Keratinocyte (primary cell): ENCODE measurements at regions not wholly inside any gene's neighbourhood (a gene's known extent, or its start where the extent isn't known, plus 50 kb on each side); places are given as distances from the start of the nearest gene placed in this dataset.
"Not testable (repeated sequence)": the region's sequence is repeated elsewhere in the genome, so short reads cannot be mapped to it uniquely, and the experiment has no call there.

Experiments used
- DNase-seq: peaks from one replicate; pipeline ENCODE4 v3.0.0-alpha.2; 2011; ENCODE audit warnings: low read depth, missing footprints, low spot score
- FAIRE-seq: peaks from 2 replicates; lab custom pipeline; 2011; peaks lifted over from hg19 to GRCh38; lab: Jason Lieb, UNC
- H2AFZ ChIP-seq: 2 replicates; pipeline ENCODE4 v1.6.0; 2012; ENCODE audit warnings: low read length, control low read depth, inconsistent platforms; ENCODE audit not compliant: control insufficient read depth
- H3K27ac ChIP-seq: 2 replicates; pipeline ENCODE4 v1.5.1; 2011; ENCODE audit warnings: low read length; ENCODE audit not compliant: control insufficient read depth, insufficient read depth
- H3K27me3 ChIP-seq: 3 replicates; pipeline ENCODE4 v1.6.0; 2011; ENCODE audit warnings: low read length; ENCODE audit not compliant: control insufficient read depth, insufficient read depth; ENCODE audit errors: extremely low read depth
- H3K36me3 ChIP-seq, 2 experiments: 2 replicates in 1 of 2; 3 replicates in 1 of 2; pipeline ENCODE4 v1.5.1; 2011; ENCODE audit warnings: low read length in 2 of 2, mild to moderate bottlenecking in 1 of 2; ENCODE audit not compliant: control insufficient read depth in 2 of 2, insufficient read depth in 2 of 2; ENCODE audit errors: extremely low read depth in 1 of 2
- H3K4me1 ChIP-seq: 3 replicates; pipeline ENCODE4 v1.5.1; 2011; ENCODE audit warnings: low read length; ENCODE audit not compliant: control insufficient read depth, insufficient read depth; ENCODE audit errors: extremely low read depth
- H3K4me2 ChIP-seq: 3 replicates; pipeline ENCODE4 v1.6.0; 2011; ENCODE audit warnings: low read depth, low read length; ENCODE audit not compliant: control insufficient read depth, insufficient read depth; ENCODE audit errors: extremely low read depth
- H3K4me3 ChIP-seq, 3 experiments: fragments of 200-600 bp in 1 of 3; sonication (generic) in 1 of 3; 2 replicates in 2 of 3; 3 replicates in 1 of 3; pipeline ENCODE4 v1.5.1; 2011 to 2016; ENCODE audit warnings: low read length in 3 of 3, mild to moderate bottlenecking in 3 of 3, control low read depth in 2 of 3, inconsistent platforms in 1 of 3, low read depth in 1 of 3, mixed read lengths in 1 of 3, mixed run types in 1 of 3, moderate library complexity in 1 of 3; ENCODE audit not compliant: control insufficient read depth in 2 of 3, insufficient read depth in 2 of 3; ENCODE audit errors: extremely low read depth in 1 of 3
- H3K79me2 ChIP-seq: 2 replicates; pipeline ENCODE4 v1.6.0; 2012; ENCODE audit warnings: low read length; ENCODE audit not compliant: control insufficient read depth, insufficient read depth
- H3K9ac ChIP-seq: 3 replicates; pipeline ENCODE4 v1.6.0; 2011; ENCODE audit warnings: low read length; ENCODE audit not compliant: control insufficient read depth, insufficient read depth; ENCODE audit errors: extremely low read depth
- H3K9me1 ChIP-seq: 3 replicates; pipeline ENCODE4 v1.6.0; 2011; ENCODE audit warnings: low read length; ENCODE audit not compliant: control insufficient read depth, insufficient read depth; ENCODE audit errors: extremely low read depth
- H3K9me3 ChIP-seq: 2 replicates; pipeline ENCODE4 v1.5.1; 2012; ENCODE audit warnings: low read depth, low read length; ENCODE audit not compliant: control insufficient read depth
- H4K20me1 ChIP-seq: 3 replicates; pipeline ENCODE4 v1.6.0; 2011; ENCODE audit warnings: low read length; ENCODE audit not compliant: control insufficient read depth, insufficient read depth; ENCODE audit errors: extremely low read depth
- EZH2 ChIP-seq: IDR thresholded peaks from one replicate; pipeline ENCODE4 v1.6.1; 2012; ENCODE audit warnings: inconsistent platforms, mild to moderate bottlenecking, low read length, moderate library complexity
- dilution Hi-C: fragments of 300-500 bp; cut with MboI; formaldehyde crosslinking; loops from one replicate; pipeline ENCODE4 v1.7.0; 2020; ENCODE audit warnings: low sequenced_read_pairs; ENCODE audit not compliant: extremely low pct_ligation_motif_present
- TF ChIP-seq, protein P1 (sequence below), 3 experiments: IDR thresholded peaks in 1 of 3; conservative IDR thresholded peaks in 1 of 3; optimal IDR thresholded peaks in 1 of 3; 2 replicates in 2 of 3; 3 replicates in 1 of 3; pipeline versions ENCODE3 to v1.5.1; 2011; ENCODE audit warnings: low read length in 3 of 3, mild to moderate bottlenecking in 3 of 3, moderate library complexity in 2 of 3, control low read depth in 1 of 3, inconsistent platforms in 1 of 3; ENCODE audit not compliant: insufficient read depth in 2 of 3; ENCODE audit errors: extremely low read depth in 1 of 3

DNA sequence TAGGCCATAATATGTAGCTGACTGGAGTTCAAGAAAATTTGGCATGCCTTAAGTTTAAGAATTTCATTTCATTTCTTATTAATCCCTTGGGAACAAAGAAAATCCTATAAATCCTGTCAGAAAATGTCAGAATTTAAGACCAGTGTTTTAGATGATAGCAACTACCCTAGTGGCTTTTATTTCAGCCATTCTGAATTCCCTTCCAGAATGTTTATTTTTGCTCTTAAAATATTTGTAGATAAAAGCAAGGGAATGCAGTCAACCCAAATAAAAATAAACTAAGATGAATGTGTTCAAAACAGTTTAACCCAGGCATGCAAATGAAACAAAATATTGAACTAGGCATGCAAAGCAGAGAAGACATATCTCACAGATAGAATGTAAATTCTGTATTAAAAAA lies 356.9 kb upstream of the LRRC4C start:
- FAIRE-seq (no peak), DNase-seq (no peak)
- Histone ChIP-seq H3K4me2 (no peak overlapping the region), H3K27me3 (no peaks in the 10 kb centered on the region), H3K9me3 (no peaks in the 10 kb centered on the region), H3K4me1 (no peaks in the 10 kb centered on the region), H3K27ac (no peak overlapping the region), H3K79me2 (no peaks in the 10 kb centered on the region), H3K36me3 (no peaks in the 10 kb centered on the region), H2AFZ (no peak overlapping the region), H3K9ac (no peak overlapping the region), H3K4me3 (no peak overlapping the region), H4K20me1 (no peaks in the 10 kb centered on the region), H3K9me1 (no peaks in the 10 kb centered on the region)
- TF ChIP-seq EZH2: no peak
- TF ChIP-seq, protein P1, sequence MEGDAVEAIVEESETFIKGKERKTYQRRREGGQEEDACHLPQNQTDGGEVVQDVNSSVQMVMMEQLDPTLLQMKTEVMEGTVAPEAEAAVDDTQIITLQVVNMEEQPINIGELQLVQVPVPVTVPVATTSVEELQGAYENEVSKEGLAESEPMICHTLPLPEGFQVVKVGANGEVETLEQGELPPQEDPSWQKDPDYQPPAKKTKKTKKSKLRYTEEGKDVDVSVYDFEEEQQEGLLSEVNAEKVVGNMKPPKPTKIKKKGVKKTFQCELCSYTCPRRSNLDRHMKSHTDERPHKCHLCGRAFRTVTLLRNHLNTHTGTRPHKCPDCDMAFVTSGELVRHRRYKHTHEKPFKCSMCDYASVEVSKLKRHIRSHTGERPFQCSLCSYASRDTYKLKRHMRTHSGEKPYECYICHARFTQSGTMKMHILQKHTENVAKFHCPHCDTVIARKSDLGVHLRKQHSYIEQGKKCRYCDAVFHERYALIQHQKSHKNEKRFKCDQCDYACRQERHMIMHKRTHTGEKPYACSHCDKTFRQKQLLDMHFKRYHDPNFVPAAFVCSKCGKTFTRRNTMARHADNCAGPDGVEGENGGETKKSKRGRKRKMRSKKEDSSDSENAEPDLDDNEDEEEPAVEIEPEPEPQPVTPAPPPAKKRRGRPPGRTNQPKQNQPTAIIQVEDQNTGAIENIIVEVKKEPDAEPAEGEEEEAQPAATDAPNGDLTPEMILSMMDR (optimal IDR thresholded peaks at IDR 0.05 in 1 of 3, IDR thresholded peaks at IDR 0.05 in 1 of 3, conservative IDR thresholded peaks at IDR 0.05 in 1 of 3; ENCODE audit: extremely low read depth in 1 of 3, insufficient read depth in 2 of 3, low read length in 3 of 3): no peak
- dilution Hi-C loops: no loop called here

DNA sequence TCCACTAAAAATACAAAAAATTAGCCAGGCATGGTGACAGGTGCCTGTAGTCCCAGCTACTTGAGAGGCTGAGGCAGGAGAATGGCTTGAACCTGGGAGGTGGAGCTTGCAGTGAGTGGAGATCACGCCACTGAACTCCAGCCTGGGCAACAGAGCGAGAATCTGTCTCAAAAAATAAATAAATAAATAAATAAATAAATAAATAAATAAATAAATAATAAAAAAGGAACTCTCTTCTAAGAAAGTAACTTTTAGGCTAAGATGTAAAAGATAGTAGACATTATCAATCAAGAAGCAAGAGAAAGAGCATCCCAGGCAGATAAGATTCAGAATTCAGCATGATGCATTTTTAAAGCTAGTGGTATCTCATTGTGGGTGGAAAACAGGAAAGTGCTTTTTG lies 364.8 kb upstream of the LRRC4C start:
- dilution Hi-C loops, H2AFZ ChIP-seq, H3K27ac ChIP-seq, FAIRE-seq, H3K79me2 ChIP-seq, H3K4me1 ChIP-seq, DNase-seq, H3K27me3 ChIP-seq, H3K9me3 ChIP-seq, H3K36me3 ChIP-seq, H3K4me2 ChIP-seq, H3K4me3 ChIP-seq, H4K20me1 ChIP-seq, H3K9ac ChIP-seq, H3K9me1 ChIP-seq: not testable (repeated sequence)

DNA sequence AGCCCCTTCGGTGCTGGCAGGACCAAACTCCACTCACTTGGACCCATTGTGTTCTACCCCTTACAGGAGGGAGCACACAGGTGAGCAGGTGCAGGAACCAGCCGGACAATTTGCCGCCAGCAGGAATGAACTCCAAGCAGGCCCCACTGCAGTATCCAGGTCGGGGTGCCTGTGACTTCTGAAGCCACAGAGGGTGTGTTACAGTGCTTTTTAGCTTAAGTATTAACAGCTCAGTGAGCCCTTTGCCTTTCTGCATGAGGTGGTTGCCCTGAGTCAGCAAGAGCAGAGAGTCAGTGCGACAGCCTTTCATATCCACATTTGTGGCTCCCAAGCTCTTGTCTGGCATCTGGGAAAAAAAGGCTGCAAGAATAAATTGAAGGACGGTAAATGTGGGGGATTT lies 366.6 kb upstream of the LRRC4C start:
- DNase-seq (no peak), FAIRE-seq (no peak)
- H3K4me3 ChIP-seq: no peak overlapping the region

More for the DNA sequence above, 366.6 kb upstream of the LRRC4C start:
- Histone ChIP-seq H3K9me1 (no peaks in the 10 kb centered on the region), H4K20me1 (no peaks in the 10 kb centered on the region), H3K36me3 (no peaks in the 10 kb centered on the region), H3K4me2 (no peak overlapping the region), H3K27ac (no peak overlapping the region), H3K79me2 (no peaks in the 10 kb centered on the region), H2AFZ (no peak overlapping the region), H3K4me1 (no peaks in the 10 kb centered on the region), H3K27me3 (no peaks in the 10 kb centered on the region), H3K9me3 (no peaks in the 10 kb centered on the region), H3K9ac (no peak overlapping the region)
- TF ChIP-seq, protein P1 (optimal IDR thresholded peaks at IDR 0.05 in 1 of 3, IDR thresholded peaks at IDR 0.05 in 1 of 3, conservative IDR thresholded peaks at IDR 0.05 in 1 of 3; ENCODE audit: extremely low read depth in 1 of 3, insufficient read depth in 2 of 3, low read length in 3 of 3): no peak
- TF ChIP-seq EZH2: no peak
- dilution Hi-C loops: no loop called here
